WTC11 (cell line): ENCODE measurements at regions not wholly inside any gene's neighbourhood (a gene's known extent, or its start where the extent isn't known, plus 50 kb on each side); places are given as distances from the start of the nearest gene placed in this dataset.

Experiments used
- ESRRA ChIP-seq: sonication (generic); formaldehyde crosslinking; IDR thresholded peaks from 2 replicates; pipeline ENCODE4 v1.8.1; 2022; ENCODE audit warnings: mild to moderate bottlenecking, missing genetic modification reagents, borderline replicate concordance
- FOXP1 ChIP-seq: sonication (generic); formaldehyde crosslinking; IDR thresholded peaks from 2 replicates; pipeline ENCODE4 v1.8.0; 2022; ENCODE audit warnings: missing genetic modification reagents, mild to moderate bottlenecking, moderate library complexity, borderline replicate concordance
- NR3C1 ChIP-seq: sonication (generic); formaldehyde crosslinking; conservative IDR thresholded peaks from 2 replicates; pipeline ENCODE4 v1.8.1; 2023; ENCODE audit warnings: low read depth, mild to moderate bottlenecking, missing genetic modification reagents
- RELA ChIP-seq: sonication (generic); formaldehyde crosslinking; IDR thresholded peaks from 2 replicates; pipeline ENCODE4 v1.8.1; 2022; ENCODE audit warnings: missing genetic modification reagents, mild to moderate bottlenecking, borderline replicate concordance
- SMAD3 ChIP-seq: sonication (generic); formaldehyde crosslinking; IDR thresholded peaks from 2 replicates; pipeline ENCODE4 v1.8.0; 2022; ENCODE audit warnings: missing genetic modification reagents, mild to moderate bottlenecking, borderline replicate concordance
- SMAD4 ChIP-seq: sonication (generic); formaldehyde crosslinking; IDR thresholded peaks from 2 replicates; pipeline ENCODE4 v1.8.0; 2022; ENCODE audit warnings: mild to moderate bottlenecking, missing genetic modification reagents
- SP1 ChIP-seq: sonication (generic); formaldehyde crosslinking; conservative IDR thresholded peaks from 2 replicates; pipeline ENCODE4 v1.8.1; 2022; ENCODE audit warnings: missing genetic modification reagents
- TF ChIP-seq, protein P1 (sequence below): fragments of 200-600 bp; IDR thresholded peaks from 2 replicates; pipeline ENCODE4 v1.8.0; 2022; ENCODE audit warnings: antibody characterized with exemption
- TF ChIP-seq, protein P2 (sequence below): sonication (generic); formaldehyde crosslinking; IDR thresholded peaks from 2 replicates; pipeline ENCODE4 v1.8.1; 2022; ENCODE audit warnings: low read depth, missing genetic modification reagents, borderline replicate concordance
- TF ChIP-seq, protein P3 (sequence below): sonication (generic); formaldehyde crosslinking; IDR thresholded peaks from 2 replicates; pipeline ENCODE4 v1.8.1; 2023; ENCODE audit warnings: mild to moderate bottlenecking, missing genetic modification reagents
- TF ChIP-seq, protein P4 (sequence below): sonication (generic); formaldehyde crosslinking; IDR thresholded peaks from 2 replicates; pipeline ENCODE4 v1.8.0; 2022; ENCODE audit warnings: mild to moderate bottlenecking, missing genetic modification reagents
- TF ChIP-seq, protein P5 (sequence below): sonication (generic); formaldehyde crosslinking; IDR thresholded peaks from 2 replicates; pipeline ENCODE4 v1.8.1; 2023; ENCODE audit warnings: mild to moderate bottlenecking, missing genetic modification reagents
- TF ChIP-seq, protein P6 (sequence below): sonication (generic); formaldehyde crosslinking; IDR thresholded peaks from 2 replicates; pipeline ENCODE4 v1.8.1; 2023; ENCODE audit warnings: mild to moderate bottlenecking, moderate library complexity, missing genetic modification reagents
- TF ChIP-seq, protein P7 (sequence below): sonication (generic); formaldehyde crosslinking; IDR thresholded peaks from 2 replicates; pipeline ENCODE4 v1.8.1; 2022; ENCODE audit warnings: mild to moderate bottlenecking, moderate library complexity, missing genetic modification reagents

DNA sequence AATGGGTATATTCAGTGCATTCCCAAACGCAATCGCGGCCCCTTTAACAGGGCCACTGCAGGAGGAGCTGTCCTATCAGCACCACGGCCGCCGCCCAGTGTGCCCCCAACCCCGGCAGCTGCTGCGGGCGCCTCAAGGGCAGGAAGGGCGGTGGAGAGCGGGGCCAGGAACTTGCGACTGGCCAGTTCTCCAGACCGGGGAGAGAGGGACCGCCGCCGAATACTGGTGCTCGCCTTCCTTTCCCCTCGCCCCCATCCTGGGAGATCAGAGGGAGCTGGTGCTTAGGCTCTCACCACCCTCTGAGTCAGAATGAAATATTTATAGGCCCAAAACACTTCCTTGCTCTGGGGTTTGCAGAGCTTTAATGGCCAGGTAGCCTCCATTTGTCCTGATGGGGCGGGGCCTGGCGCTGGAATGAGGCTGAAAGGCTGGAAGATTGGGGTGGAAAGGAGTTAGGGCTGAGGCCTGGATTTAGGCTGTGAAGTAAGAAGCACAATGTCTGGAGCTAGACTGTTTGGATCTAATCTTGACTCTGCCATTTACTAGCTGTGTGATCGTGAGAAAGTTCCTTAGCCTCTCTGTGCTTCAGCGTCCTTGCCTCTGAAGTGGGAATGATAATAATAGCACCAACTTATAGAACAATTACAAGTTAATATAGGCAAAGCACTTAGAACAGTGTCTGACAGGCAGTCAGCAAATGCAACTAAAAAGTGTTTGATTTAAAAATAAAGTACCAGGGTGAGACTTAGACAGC, 75.5 kb downstream of the NAV1 start:
- TF ChIP-seq SP1 (CRISPR knock-in tag), result peak; percentile 25; the same call in 1 of the 2 replicates
- TF ChIP-seq, protein P1, sequence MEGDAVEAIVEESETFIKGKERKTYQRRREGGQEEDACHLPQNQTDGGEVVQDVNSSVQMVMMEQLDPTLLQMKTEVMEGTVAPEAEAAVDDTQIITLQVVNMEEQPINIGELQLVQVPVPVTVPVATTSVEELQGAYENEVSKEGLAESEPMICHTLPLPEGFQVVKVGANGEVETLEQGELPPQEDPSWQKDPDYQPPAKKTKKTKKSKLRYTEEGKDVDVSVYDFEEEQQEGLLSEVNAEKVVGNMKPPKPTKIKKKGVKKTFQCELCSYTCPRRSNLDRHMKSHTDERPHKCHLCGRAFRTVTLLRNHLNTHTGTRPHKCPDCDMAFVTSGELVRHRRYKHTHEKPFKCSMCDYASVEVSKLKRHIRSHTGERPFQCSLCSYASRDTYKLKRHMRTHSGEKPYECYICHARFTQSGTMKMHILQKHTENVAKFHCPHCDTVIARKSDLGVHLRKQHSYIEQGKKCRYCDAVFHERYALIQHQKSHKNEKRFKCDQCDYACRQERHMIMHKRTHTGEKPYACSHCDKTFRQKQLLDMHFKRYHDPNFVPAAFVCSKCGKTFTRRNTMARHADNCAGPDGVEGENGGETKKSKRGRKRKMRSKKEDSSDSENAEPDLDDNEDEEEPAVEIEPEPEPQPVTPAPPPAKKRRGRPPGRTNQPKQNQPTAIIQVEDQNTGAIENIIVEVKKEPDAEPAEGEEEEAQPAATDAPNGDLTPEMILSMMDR, result no peak
- no peak for TF ChIP-seq SMAD4
- no peak for TF ChIP-seq SMAD3 (CRISPR knock-in tag)
- TF ChIP-seq, protein P2, sequence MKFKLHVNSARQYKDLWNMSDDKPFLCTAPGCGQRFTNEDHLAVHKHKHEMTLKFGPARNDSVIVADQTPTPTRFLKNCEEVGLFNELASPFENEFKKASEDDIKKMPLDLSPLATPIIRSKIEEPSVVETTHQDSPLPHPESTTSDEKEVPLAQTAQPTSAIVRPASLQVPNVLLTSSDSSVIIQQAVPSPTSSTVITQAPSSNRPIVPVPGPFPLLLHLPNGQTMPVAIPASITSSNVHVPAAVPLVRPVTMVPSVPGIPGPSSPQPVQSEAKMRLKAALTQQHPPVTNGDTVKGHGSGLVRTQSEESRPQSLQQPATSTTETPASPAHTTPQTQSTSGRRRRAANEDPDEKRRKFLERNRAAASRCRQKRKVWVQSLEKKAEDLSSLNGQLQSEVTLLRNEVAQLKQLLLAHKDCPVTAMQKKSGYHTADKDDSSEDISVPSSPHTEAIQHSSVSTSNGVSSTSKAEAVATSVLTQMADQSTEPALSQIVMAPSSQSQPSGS (CRISPR knock-in tag), result no peak; the same call in 1 of the 2 replicates
- no peak for TF ChIP-seq RELA (CRISPR knock-in tag)
- TF ChIP-seq, protein P3, sequence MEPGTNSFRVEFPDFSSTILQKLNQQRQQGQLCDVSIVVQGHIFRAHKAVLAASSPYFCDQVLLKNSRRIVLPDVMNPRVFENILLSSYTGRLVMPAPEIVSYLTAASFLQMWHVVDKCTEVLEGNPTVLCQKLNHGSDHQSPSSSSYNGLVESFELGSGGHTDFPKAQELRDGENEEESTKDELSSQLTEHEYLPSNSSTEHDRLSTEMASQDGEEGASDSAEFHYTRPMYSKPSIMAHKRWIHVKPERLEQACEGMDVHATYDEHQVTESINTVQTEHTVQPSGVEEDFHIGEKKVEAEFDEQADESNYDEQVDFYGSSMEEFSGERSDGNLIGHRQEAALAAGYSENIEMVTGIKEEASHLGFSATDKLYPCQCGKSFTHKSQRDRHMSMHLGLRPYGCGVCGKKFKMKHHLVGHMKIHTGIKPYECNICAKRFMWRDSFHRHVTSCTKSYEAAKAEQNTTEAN (CRISPR knock-in tag), result peak; percentile 54; the same call in 1 of the 2 replicates
- TF ChIP-seq, protein P4, sequence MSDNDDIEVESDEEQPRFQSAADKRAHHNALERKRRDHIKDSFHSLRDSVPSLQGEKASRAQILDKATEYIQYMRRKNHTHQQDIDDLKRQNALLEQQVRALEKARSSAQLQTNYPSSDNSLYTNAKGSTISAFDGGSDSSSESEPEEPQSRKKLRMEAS (CRISPR knock-in tag), result no peak
- TF ChIP-seq, protein P5, sequence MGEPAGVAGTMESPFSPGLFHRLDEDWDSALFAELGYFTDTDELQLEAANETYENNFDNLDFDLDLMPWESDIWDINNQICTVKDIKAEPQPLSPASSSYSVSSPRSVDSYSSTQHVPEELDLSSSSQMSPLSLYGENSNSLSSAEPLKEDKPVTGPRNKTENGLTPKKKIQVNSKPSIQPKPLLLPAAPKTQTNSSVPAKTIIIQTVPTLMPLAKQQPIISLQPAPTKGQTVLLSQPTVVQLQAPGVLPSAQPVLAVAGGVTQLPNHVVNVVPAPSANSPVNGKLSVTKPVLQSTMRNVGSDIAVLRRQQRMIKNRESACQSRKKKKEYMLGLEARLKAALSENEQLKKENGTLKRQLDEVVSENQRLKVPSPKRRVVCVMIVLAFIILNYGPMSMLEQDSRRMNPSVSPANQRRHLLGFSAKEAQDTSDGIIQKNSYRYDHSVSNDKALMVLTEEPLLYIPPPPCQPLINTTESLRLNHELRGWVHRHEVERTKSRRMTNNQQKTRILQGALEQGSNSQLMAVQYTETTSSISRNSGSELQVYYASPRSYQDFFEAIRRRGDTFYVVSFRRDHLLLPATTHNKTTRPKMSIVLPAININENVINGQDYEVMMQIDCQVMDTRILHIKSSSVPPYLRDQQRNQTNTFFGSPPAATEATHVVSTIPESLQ (CRISPR knock-in tag), result no peak
- TF ChIP-seq FOXP1 (CRISPR knock-in tag), result peak; percentile 84
- peak; percentile 70; the same call in 1 of the 2 replicates for TF ChIP-seq ESRRA (CRISPR knock-in tag)
- TF ChIP-seq, protein P6, sequence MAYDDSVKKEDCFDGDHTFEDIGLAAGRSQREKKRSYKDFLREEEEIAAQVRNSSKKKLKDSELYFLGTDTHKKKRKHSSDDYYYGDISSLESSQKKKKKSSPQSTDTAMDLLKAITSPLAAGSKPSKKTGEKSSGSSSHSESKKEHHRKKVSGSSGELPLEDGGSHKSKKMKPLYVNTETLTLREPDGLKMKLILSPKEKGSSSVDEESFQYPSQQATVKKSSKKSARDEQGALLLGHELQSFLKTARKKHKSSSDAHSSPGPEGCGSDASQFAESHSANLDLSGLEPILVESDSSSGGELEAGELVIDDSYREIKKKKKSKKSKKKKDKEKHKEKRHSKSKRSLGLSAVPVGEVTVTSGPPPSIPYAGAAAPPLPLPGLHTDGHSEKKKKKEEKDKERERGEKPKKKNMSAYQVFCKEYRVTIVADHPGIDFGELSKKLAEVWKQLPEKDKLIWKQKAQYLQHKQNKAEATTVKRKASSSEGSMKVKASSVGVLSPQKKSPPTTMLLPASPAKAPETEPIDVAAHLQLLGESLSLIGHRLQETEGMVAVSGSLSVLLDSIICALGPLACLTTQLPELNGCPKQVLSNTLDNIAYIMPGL, result no peak
- TF ChIP-seq NR3C1, result no peak
- TF ChIP-seq, protein P7, sequence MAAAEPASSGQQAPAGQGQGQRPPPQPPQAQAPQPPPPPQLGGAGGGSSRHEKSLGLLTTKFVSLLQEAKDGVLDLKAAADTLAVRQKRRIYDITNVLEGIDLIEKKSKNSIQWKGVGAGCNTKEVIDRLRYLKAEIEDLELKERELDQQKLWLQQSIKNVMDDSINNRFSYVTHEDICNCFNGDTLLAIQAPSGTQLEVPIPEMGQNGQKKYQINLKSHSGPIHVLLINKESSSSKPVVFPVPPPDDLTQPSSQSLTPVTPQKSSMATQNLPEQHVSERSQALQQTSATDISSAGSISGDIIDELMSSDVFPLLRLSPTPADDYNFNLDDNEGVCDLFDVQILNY (CRISPR knock-in tag), result no peak
